GM12878 (cell line): ENCODE measurements at regions not wholly inside any gene's neighbourhood (a gene's known extent, or its start where the extent isn't known, plus 50 kb on each side); places are given as distances from the start of the nearest gene placed in this dataset.

Source experiments
- CBFB ChIP-seq: IDR thresholded peaks from 2 replicates; pipeline ENCODE4 v1.6.1; 2016; ENCODE audit warnings: antibody characterized with exemption, low read depth
- CREB1 ChIP-seq: IDR thresholded peaks from 2 replicates; pipeline ENCODE4 v1.6.1; 2012; ENCODE audit warnings: low read depth, mild to moderate bottlenecking, inconsistent platforms
- CTCF ChIP-seq, 3 experiments: IDR thresholded peaks in 2 of 3; conservative IDR thresholded peaks in 1 of 3; 2 replicates each; pipeline ENCODE4 v1.5.1; 2011; ENCODE audit warnings: low read depth in 3 of 3, low read length in 3 of 3, mild to moderate bottlenecking in 3 of 3, control low read depth in 2 of 3, moderate library complexity in 2 of 3, inconsistent platforms in 1 of 3, mixed read lengths in 1 of 3; ENCODE audit not compliant: control insufficient read depth in 2 of 3, insufficient read depth in 1 of 3; ENCODE audit errors: extremely low read depth in 1 of 3
- EZH2 ChIP-seq: IDR thresholded peaks from 2 replicates; pipeline ENCODE4 v1.6.1; 2012; ENCODE audit warnings: low read depth, mild to moderate bottlenecking, control low read depth, inconsistent platforms, low read length, borderline replicate concordance; ENCODE audit not compliant: control insufficient read depth
- MXI1 ChIP-seq: fragments of 150-350 bp; IDR thresholded peaks from 2 replicates; pipeline ENCODE4 v1.6.1; 2011; ENCODE audit warnings: low read depth, mild to moderate bottlenecking, inconsistent platforms, low read length, improper control_type of control experiment
- NFYA ChIP-seq: IDR thresholded peaks from 2 replicates; pipeline ENCODE4 v1.6.1; 2011; ENCODE audit warnings: low read depth, mild to moderate bottlenecking, low read length, improper control_type of control experiment, borderline replicate concordance
- POLR2A ChIP-seq: IDR thresholded peaks from 2 replicates; pipeline ENCODE4 v1.6.1; 2011; ENCODE audit warnings: low read depth, mild to moderate bottlenecking, low read length
- PRDM15 ChIP-seq: fragments of 450-650 bp; formaldehyde crosslinking; IDR thresholded peaks from 2 replicates; pipeline ENCODE4 v1.4.0; 2020; ENCODE audit warnings: mild to moderate bottlenecking, moderate library complexity
- TARDBP ChIP-seq: IDR thresholded peaks from 2 replicates; pipeline ENCODE4 v1.6.1; 2016; ENCODE audit warnings: borderline replicate concordance

- no peak for TF ChIP-seq CBFB
- no peak for TF ChIP-seq TARDBP
- no peak for TF ChIP-seq CTCF (IDR thresholded peaks at IDR 0.05 in 2 of 3, conservative IDR thresholded peaks at IDR 0.05 in 1 of 3; ENCODE audit: control insufficient read depth in 2 of 3, extremely low read depth in 1 of 3, insufficient read depth in 1 of 3, low read depth in 3 of 3, low read length in 3 of 3)
- no peak for TF ChIP-seq EZH2
- no peak for TF ChIP-seq POLR2A
- no peak for TF ChIP-seq MXI1
- TF ChIP-seq NFYA, result no peak
- no peak for TF ChIP-seq CREB1
- TF ChIP-seq PRDM15 (CRISPR knock-in tag), result no peak
Observed at GRCh38 chr12:93322784-93323183, 54.9 kb upstream of the NUDT4 start.
